Left lobe of liver (tissue), 2 donors: ENCODE measurements at regions not wholly inside any gene's neighbourhood (a gene's known extent, or its start where the extent isn't known, plus 50 kb on each side); places are given as distances from the start of the nearest gene placed in this dataset.
"Not testable (repeated sequence)": the region's sequence is repeated elsewhere in the genome, so short reads cannot be mapped to it uniquely, and the experiment has no call there.

Experiments used
- ATAC-seq: fragments of 200-7000 bp; cut with Tn5 transposase; one replicate; pipeline ENCODE4 v1.9.1; 2020; ENCODE audit warnings: mild to moderate bottlenecking, moderate library complexity
- DNase-seq: peaks from one replicate; pipeline ENCODE4 v3.0.0-alpha.2; 2020; ENCODE audit warnings: low spot score
- donor health status: DM: no; HTN: no; CAD: no; lungs with moderate emphysema.
- donor health status: DM: no; HTN: yes; CAD: no.

DNA sequence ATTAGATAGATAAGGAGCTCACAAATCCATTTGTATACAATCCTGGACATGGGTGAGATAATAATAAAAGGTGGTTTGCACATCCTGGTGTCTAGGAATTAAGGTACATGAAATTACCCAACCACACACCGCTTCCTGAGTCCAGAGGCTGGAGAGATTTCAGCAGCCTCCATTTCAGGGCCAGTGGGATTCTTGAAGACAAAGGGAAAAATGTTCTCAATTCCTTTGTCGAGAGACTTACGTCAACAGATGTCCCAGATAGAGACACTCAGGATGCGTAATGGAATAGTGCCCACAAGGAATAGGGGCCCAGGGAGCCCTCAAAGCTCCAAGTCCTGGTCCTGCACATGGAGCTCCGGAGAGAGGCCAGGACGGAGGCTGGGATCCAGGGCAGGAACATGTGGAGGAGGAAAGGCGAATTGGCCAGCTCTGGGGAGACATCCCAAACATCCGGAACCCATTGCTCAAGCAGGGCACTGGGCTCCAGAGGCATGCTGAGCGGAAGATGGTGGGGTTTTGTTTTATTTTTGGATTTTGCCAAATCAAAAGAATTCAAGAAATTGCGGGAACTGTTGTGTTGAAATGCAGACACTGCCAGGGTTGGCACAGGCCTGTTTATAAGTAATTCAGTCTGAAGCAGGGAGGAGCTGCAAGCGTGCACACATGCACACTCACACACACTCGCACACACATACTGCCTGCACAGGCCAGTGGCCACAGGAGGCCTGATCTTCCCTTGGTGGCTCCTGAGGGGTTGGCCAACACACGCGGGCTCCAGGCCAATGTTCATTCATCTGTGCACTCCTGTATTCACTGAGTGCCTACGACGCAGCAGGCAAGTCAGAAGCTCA is 97.2 kb downstream of the NOG start:
- DNase-seq (no peak), ATAC-seq (no peak)

DNA sequence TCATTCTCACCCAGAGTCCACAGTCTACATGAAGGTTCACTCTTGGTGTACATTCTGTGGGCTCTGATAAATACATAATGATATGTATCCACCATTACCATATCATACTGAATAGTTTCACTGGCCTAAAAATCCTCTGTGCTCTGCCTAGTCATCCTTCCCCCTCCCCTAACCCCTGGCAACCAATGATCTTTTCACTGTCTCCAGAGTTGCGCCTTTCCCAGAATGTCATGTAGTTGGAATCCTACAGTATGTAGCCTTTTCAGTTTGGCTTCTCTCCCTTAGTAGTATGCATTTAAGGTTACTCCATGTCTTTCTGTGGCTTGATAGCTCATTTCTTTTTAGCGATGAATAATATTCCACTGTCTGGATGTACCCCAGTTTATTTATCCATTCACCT is 101.3 kb downstream of the NOG start:
- ATAC-seq, result no peak
- no peak for DNase-seq

DNA sequence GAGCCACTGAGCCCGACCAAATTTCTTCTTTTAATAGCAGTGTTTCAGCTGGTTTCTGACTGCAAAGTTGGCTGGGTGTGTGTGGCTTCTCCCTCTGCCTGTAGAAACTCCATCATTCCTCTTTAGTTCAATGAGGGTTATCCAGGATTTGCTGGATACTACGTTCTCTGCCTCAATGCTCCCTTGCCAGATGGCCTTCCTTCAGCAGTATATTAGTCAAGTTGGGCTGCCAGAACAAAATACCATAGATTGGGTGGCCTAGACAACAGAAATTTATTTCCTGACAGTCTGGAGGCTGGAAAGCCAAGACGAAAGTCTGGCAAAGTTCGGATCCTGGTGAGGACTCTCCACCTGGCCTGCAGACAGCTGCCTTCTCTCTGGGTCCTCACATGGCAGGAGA is 103.7 kb downstream of the NOG start:
- ATAC-seq, result no peak
- no peak for DNase-seq

DNA sequence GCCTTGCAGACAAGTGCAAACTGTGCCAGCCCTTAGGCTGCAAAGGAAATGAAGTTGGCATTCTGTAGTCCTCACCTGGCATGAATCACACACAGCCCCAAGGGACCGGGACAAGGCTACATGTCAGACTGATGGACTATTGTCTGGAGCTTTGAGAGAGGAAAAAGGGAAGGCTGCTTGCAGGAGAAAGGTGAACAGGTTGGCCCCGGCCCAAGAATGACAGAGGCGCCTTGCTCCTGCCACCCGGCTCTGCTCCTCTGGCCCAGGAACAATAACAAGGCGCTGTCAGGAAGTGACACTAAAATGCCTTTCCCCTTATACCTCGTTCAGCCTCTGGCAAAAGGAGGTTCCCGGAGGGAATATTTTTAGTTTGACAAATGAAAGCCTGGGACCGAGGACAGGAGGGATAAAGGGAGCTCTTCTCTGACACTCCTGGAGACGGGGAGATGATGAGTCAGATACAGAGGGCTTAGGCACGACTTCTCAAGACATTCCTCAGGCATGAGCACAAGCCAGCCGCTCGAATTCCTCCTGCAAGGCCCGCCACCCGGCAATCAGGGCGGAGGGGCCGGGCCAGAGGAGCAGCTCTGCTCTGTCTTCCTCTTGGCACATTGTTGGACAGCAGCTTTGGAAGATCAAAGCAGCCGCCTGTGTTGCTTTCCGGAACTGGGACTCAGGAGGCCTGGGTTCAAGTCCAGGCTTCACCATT is 105.8 kb downstream of the NOG start:
- ATAC-seq, result no peak
- no peak for DNase-seq

DNA sequence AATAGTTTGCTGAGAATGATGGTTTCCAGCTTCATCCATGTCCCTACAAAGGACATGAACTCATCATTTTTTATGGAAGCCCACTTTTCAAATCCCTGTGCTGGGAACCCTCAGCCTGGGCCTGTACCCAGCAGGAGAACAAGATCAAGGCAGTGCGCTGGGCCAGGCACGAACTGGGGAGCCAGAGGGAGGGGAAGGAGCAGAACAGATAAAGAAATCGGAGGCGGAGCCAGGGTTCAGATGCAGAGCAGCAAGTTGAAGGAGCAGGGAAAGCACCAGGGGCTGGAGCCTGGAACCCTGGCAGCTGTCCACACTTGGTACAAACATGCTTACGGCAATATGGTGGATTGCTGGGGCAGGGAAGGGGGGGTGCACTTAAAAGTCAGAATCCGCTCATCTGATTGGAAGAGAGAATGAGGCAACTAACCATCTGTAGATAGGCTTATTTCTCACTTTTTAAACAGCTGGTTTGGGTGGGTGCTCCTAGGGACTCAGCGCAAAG is 107.5 kb downstream of the NOG start:
- ATAC-seq (no peak), DNase-seq (no peak)

DNA sequence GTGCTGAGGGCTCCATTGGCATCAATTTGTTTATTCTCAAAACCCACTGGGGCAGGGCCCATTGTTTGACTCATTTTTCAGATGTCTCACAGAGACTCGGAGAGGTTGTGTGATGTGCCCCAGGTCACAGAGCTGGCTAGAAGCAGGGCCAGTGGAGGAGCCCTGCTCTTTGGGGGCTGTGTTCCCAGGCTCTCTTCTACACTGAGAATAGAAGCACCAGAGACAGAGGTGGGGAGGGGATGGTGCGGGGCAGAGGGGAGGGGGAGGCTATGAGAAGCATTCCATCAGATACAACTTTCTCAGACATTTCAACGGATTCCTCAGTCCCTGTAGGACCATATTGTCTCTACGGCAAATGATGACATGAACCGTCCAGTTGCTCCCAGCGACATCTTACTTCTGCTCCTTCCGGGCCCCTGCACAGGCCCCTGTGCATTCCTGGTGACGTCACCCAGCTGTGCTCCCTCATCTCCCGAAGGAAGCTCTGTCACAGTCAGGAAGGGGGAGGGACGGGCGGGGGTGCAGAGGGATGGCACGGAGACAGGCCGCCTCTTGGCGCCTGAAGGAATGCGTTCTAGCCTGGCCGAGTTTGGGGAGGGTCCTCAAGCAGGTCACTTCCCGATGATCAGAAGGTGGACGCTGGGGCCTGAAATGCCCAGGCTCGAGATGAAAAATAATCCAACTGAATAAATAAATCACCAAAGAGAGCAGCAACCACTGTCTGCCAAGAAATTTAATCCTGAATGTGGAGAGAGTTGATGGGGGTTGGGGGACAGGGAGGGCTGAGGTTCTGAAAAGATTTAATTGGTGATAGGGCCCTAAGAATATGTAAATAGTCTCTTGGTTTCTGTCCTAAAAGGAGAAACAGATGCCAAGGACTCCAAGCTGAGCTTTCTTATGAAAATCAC is 114.1 kb downstream of the NOG start:
- ATAC-seq (no peak), DNase-seq (no peak)

DNA sequence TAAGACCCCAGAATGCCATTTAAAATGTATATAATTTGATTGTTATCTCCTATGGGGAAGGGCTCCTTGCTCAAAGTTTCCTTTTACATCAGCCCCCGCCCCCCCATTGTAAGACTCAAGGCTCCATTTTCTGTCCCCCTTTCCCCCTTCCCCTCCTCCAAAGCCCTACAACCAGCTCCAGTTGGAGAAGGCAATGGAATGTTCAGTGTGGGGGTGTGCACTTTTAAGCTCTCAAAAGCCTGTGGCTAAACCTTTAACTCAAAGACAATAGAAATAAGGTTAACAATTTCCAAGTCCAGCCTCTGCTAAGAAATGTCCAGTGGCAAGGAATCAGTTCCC is 114.7 kb downstream of the NOG start:
- no peak for DNase-seq
- no peak for ATAC-seq

DNA sequence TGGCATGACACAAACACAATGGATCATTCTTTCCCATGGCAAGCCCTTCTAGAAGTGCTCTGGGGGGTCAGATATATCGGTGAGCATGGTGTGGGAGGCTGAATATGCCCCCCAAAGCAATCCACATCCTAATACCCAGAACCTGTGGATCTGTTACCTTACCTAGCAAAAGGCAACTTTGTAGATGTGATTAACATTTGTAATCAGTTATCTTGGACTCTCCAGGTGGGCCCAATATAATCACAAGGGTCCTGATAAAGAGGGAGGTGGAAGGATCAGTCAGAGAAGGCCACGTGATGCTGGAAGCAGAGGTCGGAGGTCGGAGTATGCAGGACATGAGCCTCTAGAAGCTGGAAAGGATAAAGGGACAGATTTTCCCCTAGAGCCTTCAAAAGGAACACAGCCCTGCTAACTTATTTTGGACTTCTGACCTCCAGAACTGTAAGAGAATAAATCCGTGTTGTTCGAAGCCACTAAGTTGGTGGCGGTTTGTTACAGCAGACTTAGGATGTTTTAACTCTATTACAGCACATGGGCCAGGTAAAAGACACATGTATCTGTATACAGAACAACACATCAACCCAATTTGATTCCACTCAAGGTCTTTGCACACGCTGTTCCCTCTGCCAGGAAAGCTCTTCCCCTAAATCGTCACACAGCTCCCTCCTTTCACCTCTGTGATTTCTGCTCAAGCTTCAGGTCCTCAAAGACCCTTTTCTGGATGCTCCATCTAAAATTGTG is 115.3 kb downstream of the NOG start:
- ATAC-seq (no peak), DNase-seq (no peak)

DNA sequence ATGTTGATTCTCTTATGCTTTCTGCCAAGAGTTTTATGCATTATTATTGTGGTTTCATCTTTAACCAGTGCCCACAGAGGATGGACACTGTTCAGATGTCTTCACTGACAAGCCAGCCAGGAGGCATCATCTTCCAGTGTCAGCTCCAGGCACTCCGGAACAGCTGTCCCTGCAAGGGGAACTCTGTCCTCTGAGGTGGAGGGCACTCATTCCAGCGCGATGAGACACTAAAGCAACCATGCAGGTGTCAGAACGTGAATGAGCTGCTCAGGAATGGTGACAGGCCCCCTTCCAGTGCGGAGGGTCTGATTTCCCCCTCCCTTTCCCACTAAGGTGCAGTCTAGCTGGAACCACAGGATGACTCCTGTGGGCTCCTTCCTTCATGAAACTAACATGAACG is 117.5 kb downstream of the NOG start:
- DNase-seq (no peak), ATAC-seq (no peak)

DNA sequence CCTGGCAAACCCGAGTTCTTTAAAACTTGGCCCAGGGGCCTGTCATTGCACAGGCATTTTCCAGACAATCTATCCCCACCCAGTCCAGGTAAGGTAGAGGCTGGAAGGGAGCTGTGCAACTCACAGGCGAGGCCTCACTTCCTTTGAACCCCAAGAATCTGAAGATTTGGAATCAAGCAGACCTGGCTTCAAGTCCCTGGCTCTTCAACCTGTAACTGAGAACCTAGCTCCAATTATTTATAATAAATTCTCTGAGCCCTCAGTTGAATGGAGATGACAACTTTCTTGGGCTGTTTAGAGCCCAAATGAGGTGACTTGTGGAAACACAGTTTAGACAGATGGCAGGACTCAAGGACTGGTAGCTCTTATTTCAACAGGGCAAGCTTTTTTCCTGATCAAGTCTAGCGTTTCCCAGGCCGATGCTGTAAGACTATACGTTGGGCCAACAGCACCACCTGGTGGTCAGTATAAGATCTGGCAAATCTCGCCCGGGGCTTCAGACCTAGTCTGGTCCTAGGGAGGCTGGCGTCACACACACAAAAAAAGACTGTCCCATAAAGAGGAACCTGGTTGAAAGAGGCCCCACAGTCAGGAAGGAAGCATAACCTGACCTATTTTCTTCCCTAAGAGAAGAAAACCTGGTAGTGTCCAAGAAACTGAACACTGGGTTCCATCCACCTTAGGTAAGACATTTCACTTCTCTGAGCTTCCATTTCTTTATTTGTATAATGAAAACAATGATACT is 117.9 kb downstream of the C17orf67 start:
- DNase-seq, result peak; percentile 76
- peak; percentile 98 for ATAC-seq

DNA sequence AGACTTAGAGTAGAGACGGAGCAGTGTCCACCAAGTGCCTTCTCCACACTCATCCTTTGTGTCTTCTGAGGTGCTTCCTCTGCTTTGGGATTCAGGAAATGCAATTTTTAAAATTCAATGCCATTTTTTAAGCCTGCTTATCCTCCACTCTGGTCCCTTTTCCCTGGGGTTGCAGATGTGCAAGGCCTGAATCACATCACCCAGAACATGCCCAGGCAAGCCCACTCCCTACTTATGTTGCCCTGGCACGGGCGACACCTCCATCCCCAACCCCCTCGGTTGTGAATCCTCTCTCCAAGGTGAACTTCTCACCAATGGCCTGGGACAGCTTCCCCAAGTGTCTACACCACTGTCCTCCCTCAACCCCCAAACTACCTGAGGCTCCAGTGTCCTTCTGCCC is 116.2 kb downstream of the C17orf67 start:
- no peak for DNase-seq
- ATAC-seq, result no peak

DNA sequence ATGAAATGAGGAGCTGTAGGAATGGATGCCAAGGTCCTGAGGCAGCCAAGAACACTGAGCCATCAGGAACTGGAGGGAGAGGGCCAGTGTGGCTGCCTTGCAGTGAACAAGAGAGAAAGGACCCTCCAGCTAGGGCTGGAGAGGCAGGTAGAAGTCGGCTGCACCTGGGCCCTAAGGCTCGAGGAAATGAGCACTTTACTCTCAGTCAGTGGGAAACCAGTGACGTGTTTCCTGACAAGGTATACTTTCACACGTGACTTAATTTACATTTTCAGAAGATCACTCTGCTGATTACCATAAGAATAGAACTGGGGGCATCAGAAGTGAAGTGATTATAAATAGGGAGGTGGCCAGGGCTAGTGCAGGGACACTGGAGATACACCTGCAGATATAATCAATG is 115.2 kb downstream of the C17orf67 start:
- ATAC-seq, result no peak
- no peak for DNase-seq

DNA sequence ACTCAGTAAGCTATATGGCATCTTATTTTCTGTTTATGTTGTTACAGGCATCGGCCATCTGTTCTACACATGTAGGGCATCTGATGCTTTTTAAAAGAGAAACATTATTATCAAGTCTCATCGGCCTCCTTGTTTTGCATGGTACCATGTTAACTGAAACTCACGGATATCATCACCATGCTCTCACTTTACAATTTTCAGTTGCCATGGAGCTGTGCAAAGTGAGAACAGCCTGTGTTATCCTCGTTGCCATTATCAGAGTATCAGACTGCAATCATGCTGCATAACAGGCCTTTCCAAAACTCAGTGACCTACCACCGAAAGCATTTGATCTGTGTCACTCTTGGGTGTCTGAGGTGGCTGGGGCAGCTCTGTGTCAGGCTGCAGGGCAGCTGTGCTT is 110.3 kb downstream of the C17orf67 start:
- no peak for ATAC-seq

DNA sequence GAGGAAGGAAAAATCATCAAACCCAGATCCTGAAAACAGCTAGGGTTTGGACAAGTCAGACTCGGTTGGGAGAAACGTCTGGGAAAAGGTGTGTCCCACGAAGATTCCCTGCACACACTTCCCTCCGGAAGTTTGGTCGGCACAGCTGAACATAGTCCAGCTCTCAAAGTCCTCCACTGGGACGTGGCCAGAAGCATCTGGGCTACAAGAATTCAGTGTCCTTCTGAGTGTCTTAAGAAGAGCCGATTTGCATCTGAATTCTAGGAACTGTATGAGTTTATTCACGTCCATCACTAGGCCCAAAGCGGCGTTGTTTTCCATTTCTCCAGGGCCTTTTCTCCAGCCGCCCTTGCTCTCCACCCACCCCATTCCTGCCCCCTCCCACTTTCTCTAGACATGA is 109.1 kb downstream of the C17orf67 start:
- DNase-seq (no peak), ATAC-seq (no peak)

More for the DNA sequence above, 110.3 kb downstream of the C17orf67 start:
- no peak for DNase-seq

DNA sequence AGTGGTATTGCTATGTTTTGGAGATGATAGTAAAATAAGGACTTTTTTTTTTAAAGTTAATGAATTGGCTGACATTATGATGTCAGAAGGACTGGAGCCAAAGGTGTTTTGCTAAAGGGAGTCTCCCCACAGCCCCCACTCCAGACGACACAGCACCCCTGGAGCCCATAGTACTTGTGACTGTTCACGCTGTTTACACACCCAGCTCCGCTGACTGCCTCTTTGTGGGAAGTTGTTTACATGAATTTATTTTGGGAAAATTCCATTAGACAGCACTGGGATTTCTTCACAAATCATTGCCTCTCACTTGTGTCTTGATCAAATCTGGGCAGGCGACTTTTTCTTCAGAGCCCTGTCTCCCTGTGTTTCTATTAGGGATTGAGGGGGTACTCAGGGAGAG is 108.6 kb downstream of the C17orf67 start:
- no peak for DNase-seq
- ATAC-seq, result no peak

DNA sequence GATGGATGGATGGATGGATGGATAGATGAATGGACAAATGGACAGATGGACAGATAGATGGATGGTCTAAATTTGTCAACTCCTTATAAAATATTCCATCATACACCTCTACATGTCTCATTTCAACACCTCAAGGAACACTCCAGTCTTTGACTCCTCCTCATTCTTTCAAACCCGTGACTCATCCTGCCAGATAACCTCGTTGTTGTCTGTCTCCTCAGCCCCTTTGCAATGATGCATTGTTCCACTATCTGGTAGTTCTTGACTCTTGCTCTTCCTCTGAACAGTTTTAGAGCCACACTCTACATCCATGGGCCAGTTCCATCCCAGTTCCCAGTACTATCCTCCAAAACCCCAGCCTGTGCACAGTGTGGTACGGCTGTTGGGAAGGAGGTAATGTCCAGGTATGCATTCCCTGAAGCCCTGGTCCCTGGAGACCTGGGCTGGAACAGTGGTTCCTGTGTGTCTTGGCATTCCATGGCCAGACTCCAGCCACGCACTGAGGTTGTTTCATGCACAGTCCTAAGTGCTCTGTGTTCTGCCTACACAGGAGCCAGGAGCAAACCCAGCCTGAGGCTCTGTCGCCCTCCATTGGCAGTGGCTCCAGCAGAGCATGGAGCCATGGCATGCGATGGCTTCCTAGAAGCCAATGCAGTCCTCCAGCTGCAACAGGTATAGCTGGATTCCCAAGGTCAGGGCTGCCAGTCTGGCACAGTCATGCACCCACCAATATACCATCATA is 105.7 kb downstream of the C17orf67 start:
- DNase-seq (no peak), ATAC-seq (no peak)

DNA sequence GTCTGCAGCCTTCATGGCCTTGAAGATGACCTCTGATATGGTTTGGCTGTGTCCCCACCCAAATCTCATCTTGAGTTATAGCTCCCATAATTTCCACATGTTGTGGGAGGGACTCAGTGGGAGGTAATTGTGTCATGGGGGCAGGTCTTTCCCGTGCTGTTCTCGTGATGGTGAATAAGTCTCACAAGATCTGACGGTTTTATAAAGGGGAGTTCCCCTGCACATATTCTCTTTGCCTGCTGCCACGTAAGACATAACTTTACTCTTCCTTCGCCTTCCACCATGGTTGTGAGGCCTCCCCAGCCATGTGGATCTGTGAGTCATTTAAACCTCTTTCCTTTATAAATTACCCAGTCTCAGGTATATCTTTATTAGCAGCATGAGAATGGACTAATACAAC is 102.6 kb downstream of the C17orf67 start:
- not testable (repeated sequence) for ATAC-seq, DNase-seq

DNA sequence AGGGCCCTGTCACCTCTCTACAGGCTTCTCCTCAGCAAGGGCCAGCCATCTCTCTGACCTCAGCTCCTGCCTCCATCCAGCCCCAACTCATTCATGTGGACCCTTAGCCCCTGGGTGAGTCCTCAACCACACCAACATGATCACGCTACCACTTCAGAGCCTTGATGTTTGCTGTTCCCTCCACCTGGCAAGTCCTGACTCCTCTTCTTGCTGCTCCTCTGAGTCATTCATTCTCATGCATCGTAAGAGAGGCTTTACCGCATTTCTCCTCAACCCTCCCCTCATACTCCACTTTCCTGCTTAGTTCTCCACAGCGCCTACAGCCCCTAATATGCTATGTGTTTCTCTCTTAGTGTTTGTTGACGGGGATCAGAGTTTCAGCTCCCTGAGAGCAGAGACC is 99.9 kb downstream of the C17orf67 start:
- ATAC-seq (no peak), DNase-seq (no peak)

DNA sequence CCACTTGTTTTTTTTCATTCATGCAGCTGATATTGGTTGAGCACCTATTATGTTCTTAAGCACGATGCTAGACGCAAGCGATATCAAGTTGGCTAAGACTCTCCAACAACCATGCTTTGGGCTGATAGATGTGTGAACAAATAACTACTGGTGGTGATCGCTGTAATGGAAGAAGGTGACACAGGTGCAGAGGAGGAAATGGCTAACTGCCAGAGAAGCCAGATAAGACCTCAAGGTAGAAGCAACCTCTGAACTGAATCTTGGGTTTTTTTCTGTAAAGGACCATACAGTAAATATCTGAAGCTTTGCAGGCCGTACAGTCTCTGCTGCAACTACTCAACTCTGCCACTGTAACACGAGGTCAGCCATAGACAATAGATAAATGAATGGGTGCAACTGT is 97.9 kb downstream of the C17orf67 start:
- no peak for DNase-seq
- ATAC-seq, result no peak
